ENCODE measurements at regions not wholly inside any gene's neighbourhood (a gene's known extent, or its start where the extent isn't known, plus 50 kb on each side); places are given as distances from the start of the nearest gene placed in this dataset.

DNA sequence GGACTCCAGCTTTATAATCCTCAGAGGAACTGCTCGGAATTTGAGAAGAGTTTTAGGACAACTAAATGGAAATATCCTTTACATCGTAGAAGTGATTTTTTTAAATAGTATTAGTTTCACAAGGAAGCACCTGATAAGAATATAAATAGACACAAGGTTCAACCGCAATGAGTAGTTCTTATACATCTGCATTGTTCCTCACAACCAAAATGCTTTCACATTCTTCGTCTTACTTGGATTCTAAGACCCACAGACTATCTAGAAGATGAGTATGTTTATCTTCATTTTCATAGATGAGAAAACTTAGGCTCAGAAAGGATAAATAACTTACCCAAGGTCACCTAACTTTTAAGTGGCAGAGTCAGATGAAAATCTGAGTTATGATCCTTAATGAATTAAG lies 469.0 kb downstream of the GALC start:
- no peak for DNase-seq (ENCODE audit: low read depth)

GRCh38 chr14:87522575-87522974 lies 470.4 kb downstream of the GALC start:
- DNase-seq (ENCODE audit: low read depth) = no peak

- no peak for DNase-seq (ENCODE audit: low read depth)
These were observed 484.6 kb downstream of the GALC start for GRCh38 chr14:87508333-87508732.

- DNase-seq (ENCODE audit: low read depth) = no peak
These were observed 489.3 kb downstream of the GALC start for GRCh38 chr14:87503711-87504110.

- DNase-seq (ENCODE audit: low read depth) = no peak
These were observed 495.7 kb downstream of the GALC start for GRCh38 chr14:87497301-87497700.

DNA sequence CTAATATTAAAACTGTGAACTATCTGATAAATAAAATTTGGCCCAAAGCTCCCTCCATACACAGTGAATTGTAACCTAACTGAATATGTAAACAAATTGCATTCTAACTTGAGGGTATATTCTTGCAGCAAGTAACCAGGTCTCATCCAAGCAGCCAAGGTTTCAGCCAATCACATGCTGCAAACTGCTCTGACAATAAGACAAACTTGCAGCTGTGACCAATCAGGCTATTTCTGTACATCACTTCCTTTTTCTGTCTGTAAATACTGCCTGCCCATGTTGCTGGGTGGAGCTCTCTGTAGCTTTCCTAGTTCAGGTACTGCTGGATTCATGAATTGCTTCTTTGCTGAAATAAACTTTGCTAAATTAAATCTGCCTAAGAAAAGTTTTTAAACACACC lies 499.0 kb downstream of the GALC start:
- DNase-seq (ENCODE audit: low read depth) = peak; percentile 2

DNA sequence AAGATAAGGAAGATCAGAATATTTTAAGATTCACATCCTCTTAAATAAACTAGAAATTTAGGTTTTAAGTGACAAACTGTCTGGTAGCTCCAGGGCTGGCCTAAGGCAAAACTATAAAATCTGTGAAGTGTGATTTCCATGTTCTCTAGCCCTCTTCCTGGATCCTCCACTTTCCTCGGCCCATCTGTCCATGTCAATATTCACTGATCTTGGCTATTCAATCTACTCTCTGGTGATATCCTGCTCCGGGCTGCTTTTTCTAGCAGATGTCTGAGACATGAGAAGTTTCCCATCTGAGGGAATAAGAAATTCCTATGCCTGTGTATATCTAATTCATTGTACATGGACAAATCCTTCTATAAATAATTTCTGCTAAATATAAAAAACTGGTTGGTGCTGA lies 500.4 kb downstream of the GALC start:
- no peak for DNase-seq (ENCODE audit: low read depth)

DNA sequence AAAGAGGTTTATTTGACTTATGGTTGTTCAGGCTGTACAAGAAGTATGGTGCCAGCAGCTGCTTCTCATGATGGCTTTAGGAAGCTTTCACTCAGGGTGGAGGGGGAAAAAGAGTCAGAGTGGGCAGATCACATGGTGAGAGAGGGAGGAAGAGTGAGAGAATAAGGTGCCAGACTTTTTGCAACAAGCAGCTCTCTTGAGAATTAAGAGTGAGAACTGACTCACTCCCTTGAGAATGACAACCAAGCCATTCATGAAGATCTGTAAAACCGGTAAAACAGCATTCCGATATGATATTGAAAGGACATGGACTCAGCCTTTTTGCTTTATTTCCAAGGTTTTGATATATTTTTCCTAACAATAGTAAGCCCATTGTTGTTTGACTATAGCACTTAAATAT lies 501.2 kb downstream of the GALC start:
- DNase-seq (ENCODE audit: low read depth) = no peak

GRCh38 chr14:87489196-87489819 lies 503.7 kb downstream of the GALC start:
- no peak for DNase-seq (ENCODE audit: low read depth)

DNA sequence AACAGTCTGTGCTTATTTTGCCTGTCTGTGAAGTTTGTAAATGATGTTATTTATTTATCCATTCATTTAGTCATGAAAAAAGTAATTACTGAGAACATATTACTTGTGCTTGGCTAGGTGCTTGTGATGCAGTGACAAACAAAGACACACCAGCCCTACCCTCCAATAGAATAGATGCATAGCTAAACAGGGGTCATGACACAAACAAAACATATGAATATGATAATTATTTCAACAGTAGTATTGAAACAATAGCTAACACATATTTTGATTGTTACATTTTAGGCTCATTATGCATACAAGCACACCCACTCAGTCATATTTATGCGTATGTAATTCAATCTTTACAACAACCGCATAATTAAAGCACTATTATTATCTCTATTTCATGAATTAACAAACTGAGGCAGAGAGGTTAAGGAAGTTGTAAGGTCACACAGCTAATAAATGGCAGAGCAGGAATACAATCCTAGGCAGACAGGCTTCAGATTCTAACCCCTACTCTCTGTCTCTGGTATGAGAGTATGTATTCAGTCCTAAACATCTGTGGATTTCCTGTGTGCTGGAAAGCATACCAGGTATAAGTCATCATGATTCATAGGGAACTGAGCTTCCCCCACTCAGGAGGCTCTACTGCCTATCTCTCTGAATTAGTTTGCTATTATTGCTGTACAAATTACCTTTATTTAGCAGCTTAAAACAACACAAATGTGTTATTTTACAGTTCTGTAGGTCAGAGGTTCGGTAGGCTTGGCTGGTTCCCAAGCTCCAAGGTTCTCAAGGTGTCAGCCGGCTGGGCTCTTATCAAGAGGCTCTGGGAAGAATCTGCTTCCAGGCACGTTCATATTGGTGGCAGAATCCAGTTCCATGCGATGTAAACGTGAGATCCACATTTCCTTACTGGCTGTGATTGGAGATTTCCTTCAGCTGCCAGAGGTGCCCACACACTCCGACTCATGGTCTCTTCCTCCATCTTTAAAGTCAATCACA lies 509.4 kb downstream of the GALC start:
- DNase-seq (ENCODE audit: low read depth) = no peak

DNA sequence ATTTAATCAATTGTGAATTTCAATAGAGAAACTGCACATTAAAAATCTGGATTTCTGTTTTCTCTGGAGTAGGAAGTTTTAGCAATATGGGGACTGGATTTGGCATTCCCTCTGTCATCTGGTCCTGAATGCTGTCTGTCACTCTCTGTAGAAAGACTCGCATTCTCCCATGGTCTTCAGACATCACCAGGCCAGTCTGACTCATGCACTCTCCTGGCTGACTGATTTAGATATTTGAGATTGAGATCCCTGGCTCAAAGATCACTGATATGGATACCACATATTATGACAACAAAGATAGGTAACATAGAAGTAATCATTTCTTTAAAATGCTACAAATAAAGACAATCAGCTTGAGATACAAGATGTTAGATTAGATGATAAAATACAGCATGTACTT lies 524.5 kb downstream of the GALC start:
- no peak for DNase-seq (ENCODE audit: low read depth)

DNA sequence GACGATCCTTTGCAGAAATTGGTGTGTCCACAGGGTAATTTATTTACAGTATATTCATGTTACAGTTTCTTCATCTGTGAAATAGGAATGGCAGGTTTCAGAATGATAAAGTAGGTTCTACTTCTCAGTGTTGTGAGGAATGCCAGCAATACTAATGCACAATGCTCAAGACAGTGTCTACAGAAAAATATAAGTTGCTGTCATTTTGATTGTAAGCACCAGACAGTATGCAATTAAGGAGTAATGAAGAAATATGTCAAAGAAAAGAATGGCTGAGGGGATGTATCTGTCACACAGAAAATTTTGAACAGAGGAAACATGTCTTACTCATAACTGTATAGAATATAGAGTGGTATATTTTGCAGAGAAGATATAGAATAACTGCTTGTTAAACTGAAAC lies 525.4 kb downstream of the GALC start:
- no peak for DNase-seq (ENCODE audit: low read depth)

DNA sequence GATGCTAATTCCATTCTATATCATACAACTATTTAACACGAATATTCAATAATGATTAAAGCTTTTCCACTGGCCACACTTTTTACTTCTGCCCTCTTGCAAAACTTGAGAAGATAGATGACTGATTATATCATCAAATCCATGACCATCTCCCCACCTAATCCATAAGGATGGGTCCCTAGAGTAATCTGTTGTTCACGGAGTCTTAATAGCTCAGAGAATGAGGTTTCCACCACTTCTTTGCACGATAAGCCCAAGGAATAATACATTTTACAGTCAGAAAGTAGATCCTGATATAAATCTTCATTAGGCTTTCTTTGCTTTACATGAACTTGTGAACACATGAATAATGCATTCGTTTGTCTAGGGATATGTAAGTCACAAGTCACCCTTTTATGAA lies 527.2 kb downstream of the GALC start:
- DNase-seq (ENCODE audit: low read depth) = no peak

DNA sequence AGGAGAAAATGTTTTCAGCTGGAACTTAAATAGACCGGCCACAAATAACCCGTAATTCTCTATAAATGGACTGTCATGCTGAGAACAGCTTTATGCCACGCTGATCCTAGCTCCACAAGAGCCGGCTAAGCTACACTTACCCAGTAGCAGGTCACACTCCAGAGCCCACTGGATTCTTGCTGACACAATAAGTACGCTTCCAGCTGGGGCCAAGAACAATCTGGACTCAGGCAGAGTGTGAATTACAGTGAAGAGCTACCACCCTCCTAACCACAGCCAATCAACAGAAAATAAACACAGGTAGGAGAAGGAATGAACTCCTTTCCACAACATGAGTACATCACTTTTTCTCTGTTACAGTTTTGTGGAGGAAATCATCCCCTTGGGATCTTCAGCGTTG lies 531.3 kb downstream of the GALC start:
- DNase-seq (ENCODE audit: low read depth) = no peak

DNA sequence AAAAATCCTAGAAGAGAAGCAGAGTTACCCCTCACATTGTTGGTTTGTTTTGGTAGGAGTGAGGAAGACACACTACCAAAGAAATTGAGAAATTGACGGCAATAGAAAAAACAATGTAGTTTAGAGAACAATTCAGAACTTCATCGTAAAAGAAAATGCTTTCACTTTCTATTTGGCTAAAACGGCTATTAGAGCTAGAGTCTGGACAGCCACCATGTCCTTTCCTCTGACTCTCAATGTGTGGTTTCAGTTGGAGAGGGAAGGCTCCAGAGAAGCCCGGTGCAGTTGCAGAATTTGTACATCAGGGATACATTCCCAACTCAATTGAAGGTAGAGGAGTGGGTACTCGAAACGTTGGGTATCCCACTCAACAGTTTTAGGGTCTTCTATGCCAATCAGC lies 535.3 kb downstream of the GALC start:
- DNase-seq (ENCODE audit: low read depth) = no peak

DNA sequence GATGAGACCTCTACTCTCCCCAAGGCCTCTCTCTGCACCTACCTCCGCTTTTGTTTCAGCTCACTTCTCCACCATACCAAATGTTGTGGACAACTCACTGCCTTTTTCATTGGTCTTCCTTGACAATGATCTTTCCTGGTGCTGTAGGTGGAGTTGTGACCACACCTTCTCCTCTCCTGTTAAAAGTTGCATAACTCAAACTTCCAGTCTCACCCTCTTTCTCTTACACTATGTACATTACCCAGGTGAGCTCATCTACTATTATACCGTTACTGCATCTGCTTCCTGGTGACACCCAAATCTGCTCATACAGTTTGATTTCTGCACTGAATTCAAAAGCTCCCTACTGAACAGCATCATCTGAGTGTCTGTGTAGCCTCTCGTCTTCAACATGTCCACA lies 542.8 kb downstream of the GALC start:
- no peak for DNase-seq (ENCODE audit: low read depth)

GRCh38 chr14:87449016-87449415 lies 544.0 kb downstream of the GALC start:
- no peak for DNase-seq (ENCODE audit: low read depth)

- no peak for DNase-seq (ENCODE audit: low read depth)
These were observed 549.2 kb downstream of the GALC start for GRCh38 chr14:87443787-87444186.

- no peak for DNase-seq (ENCODE audit: low read depth)
These were observed 549.9 kb downstream of the GALC start for GRCh38 chr14:87443039-87443438.

DNA sequence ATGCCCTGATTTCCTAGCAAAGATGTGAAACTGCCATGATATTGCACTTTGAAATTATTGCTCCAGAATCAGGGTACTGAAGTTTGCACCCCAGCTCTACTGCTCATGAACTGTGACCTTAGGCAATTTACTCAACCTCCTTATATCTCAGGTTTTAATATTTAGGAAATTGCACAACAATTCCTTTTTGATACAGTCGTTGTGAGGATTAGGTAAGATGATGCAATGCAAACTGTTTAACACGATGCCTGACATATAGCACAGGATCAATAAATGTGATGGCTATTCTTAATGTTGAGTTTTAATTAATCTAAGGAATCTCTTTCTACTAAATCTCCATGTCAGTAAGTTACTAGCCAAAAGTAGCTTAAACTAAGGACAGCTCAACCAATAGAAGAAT lies 555.8 kb downstream of the GALC start:
- DNase-seq (ENCODE audit: low read depth) = no peak

- no peak for DNase-seq (ENCODE audit: low read depth)
These were observed 558.3 kb downstream of the GALC start for GRCh38 chr14:87434680-87435079.

GRCh38 chr14:87434011-87434410 lies 559.0 kb downstream of the GALC start:
- no peak for DNase-seq (ENCODE audit: low read depth)

DNA sequence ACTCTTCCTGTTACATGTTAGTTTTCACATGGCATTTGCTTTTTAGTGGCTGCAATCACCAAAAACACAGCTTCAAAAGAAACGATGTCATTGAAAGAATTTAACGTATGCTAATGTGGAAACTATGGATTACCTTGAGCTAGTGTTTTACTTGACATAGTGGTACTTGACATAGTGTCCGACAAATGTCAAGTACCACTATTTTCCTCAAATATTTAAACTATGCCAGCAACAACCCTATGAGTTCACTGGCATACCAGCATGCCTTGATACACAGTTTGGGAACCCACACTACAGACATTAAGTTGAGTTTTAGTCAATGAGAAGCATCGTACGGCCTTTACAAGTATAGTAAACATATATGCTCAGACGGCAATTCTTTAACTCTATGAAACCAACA lies 560.3 kb downstream of the GALC start:
- no peak for DNase-seq (ENCODE audit: low read depth)

DNA sequence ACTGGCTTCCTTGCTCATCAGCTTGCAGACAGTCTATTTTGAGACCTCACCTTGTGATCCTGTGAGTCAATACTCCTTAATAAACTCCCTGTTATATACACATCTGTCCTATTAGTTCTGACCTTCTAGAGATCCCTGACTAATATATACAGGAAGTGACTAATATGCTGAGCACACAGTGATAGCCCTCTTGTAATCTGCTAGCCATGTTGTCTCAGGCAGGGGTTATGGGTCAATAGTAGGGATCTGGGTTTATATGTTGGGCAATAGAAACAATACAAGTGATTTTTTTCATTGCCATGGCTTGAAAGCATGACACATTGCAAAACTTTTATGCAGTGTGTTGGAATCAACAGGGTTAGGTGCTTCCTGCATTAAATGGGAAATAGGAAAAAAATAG lies 562.2 kb downstream of the GALC start:
- no peak for DNase-seq (ENCODE audit: low read depth)
